Glutamatergic neuron (in vitro differentiated cells): ENCODE measurements at regions not wholly inside any gene's neighbourhood (a gene's known extent, or its start where the extent isn't known, plus 50 kb on each side); places are given as distances from the start of the nearest gene placed in this dataset.

Experiments
- DNase-seq: peaks from one replicate; pipeline ENCODE4 v3.0.0; 2022
- H3K27ac Mint-ChIP-seq: one replicate; pipeline ENCODE4 v1.8.0; 2020; ENCODE audit warnings: mild to moderate bottlenecking, mixed read lengths, inconsistent platforms; ENCODE audit not compliant: unreplicated experiment
- H3K27me3 Mint-ChIP-seq: one replicate; pipeline ENCODE4 v1.8.0; 2020; ENCODE audit warnings: mild to moderate bottlenecking, moderate library complexity, mixed read lengths, inconsistent platforms; ENCODE audit not compliant: unreplicated experiment
- H3K36me3 Mint-ChIP-seq: one replicate; pipeline ENCODE4 v1.8.0; 2020; ENCODE audit warnings: mild to moderate bottlenecking, mixed read lengths, inconsistent platforms; ENCODE audit not compliant: unreplicated experiment
- H3K4me1 Mint-ChIP-seq: one replicate; pipeline ENCODE4 v1.8.0; 2020; ENCODE audit warnings: mild to moderate bottlenecking, low read depth, mixed read lengths, inconsistent platforms; ENCODE audit not compliant: unreplicated experiment
- H3K4me3 Mint-ChIP-seq: one replicate; pipeline ENCODE4 v1.8.0; 2020; ENCODE audit warnings: mild to moderate bottlenecking, mixed read lengths, inconsistent platforms; ENCODE audit not compliant: unreplicated experiment
- H3K9me3 Mint-ChIP-seq: one replicate; pipeline ENCODE4 v1.8.0; 2020; ENCODE audit warnings: mild to moderate bottlenecking, moderate library complexity, mixed read lengths, inconsistent platforms; ENCODE audit not compliant: unreplicated experiment
- CTCF ChIP-seq: fragments of 200-600 bp; sonication (generic); IDR thresholded peaks from one replicate; pipeline ENCODE4 v1.5.0; 2021; ENCODE audit not compliant: partially characterized antibody, unreplicated experiment

GRCh38 chr5:94021246-94021645 lies 279.8 kb upstream of the POU5F2 start:
- H3K4me3 Mint-ChIP-seq: no peak overlapping the region
- H3K27me3 Mint-ChIP-seq: peaks cover 2% of the 10 kb centered on the region
- H3K27ac Mint-ChIP-seq: no peak overlapping the region
- H3K4me1 Mint-ChIP-seq: no peaks in the 10 kb centered on the region
- no peak for DNase-seq
- peaks cover 10% of the 10 kb centered on the region for H3K36me3 Mint-ChIP-seq
- no peak for TF ChIP-seq CTCF
- no peaks in the 10 kb centered on the region for H3K9me3 Mint-ChIP-seq

- Mint-ChIP-seq H3K27ac (no peak overlapping the region), H3K27me3 (peaks cover 6% of the 10 kb centered on the region), H3K36me3 (peaks cover 20% of the 10 kb centered on the region), H3K9me3 (peaks cover 2% of the 10 kb centered on the region), H3K4me1 (no peaks in the 10 kb centered on the region), H3K4me3 (no peak overlapping the region)
- DNase-seq: no peak
- no peak for TF ChIP-seq CTCF
Measured at GRCh38 chr5:94017579-94017978, 276.2 kb upstream of the POU5F2 start.

- peaks cover 2% of the 10 kb centered on the region for H3K9me3 Mint-ChIP-seq
- no peaks in the 10 kb centered on the region for H3K4me1 Mint-ChIP-seq
- no peak overlapping the region for H3K4me3 Mint-ChIP-seq
- TF ChIP-seq CTCF: no peak
- peaks cover 9% of the 10 kb centered on the region for H3K36me3 Mint-ChIP-seq
- no peak overlapping the region for H3K27ac Mint-ChIP-seq
- no peak for DNase-seq
- H3K27me3 Mint-ChIP-seq: peaks cover 4% of the 10 kb centered on the region
Measured at GRCh38 chr5:94010814-94011213, 269.4 kb upstream of the POU5F2 start.

- Mint-ChIP-seq H3K9me3 (no peaks in the 10 kb centered on the region), H3K27me3 (no peaks in the 10 kb centered on the region), H3K27ac (no peak overlapping the region), H3K36me3 (no peaks in the 10 kb centered on the region), H3K4me1 (no peaks in the 10 kb centered on the region), H3K4me3 (no peak overlapping the region)
- TF ChIP-seq CTCF: no peak
- no peak for DNase-seq
Measured at GRCh38 chr5:94009161-94009560, 267.8 kb upstream of the POU5F2 start.

GRCh38 chr5:93998951-93999455 lies 257.6 kb upstream of the POU5F2 start:
- Mint-ChIP-seq H3K36me3 (peaks cover 12% of the 10 kb centered on the region), H3K27me3 (peaks cover 3% of the 10 kb centered on the region), H3K27ac (no peak overlapping the region), H3K4me1 (peaks cover 3% of the 10 kb centered on the region), H3K4me3 (no peak overlapping the region), H3K9me3 (no peaks in the 10 kb centered on the region)
- TF ChIP-seq CTCF: no peak
- no peak for DNase-seq
